OCI-LY7 (cell line): ENCODE measurements at regions not wholly inside any gene's neighbourhood (a gene's known extent, or its start where the extent isn't known, plus 50 kb on each side); places are given as distances from the start of the nearest gene placed in this dataset.

Experiments used
- BruUV-seq: library from RNA; stranded (reverse); fragments of 400-500 nt; replicated peaks from 2 replicates; lab custom pipeline; 2021; lab: Mats Ljungman, UMichigan
- CTCF ChIA-PET: fragments of 300-600 bp; sonication (Branson Sonifier 250); formaldehyde crosslinking; loops from one replicate; lab custom pipeline; 2022; ENCODE audit warnings: antibody characterized with exemption; ENCODE audit not compliant: unreplicated experiment; lab: Charles Lee
- POLR2A ChIA-PET: fragments of 300-600 bp; sonication (Branson Sonifier 250); formaldehyde crosslinking; loops from one replicate; lab custom pipeline; 2022; ENCODE audit warnings: antibody characterized with exemption; lab: Charles Lee
- DNase-seq: peaks from one replicate; pipeline ENCODE4 v3.0.0-alpha.2; 2015; ENCODE audit warnings: low spot score
- H2AFZ ChIP-seq: fragments of 200-600 bp; sonication (generic), shearing (Covaris generic); 2 replicates; pipeline ENCODE4 v1.6.1; 2014; ENCODE audit warnings: mild to moderate bottlenecking, antibody characterized with exemption, low read length, moderate library complexity
- H3K27ac ChIP-seq: fragments of 200-600 bp; sonication (generic); 2 replicates; pipeline ENCODE4 v1.5.1; 2014; ENCODE audit warnings: mixed run types, low read depth, mild to moderate bottlenecking, moderate library complexity, low read length, inconsistent platforms; ENCODE audit not compliant: poor library complexity, severe bottlenecking
- H3K36me3 ChIP-seq: fragments of 200-600 bp; sonication (generic); 2 replicates; pipeline ENCODE4 v1.6.1; 2014; ENCODE audit warnings: mild to moderate bottlenecking, antibody characterized with exemption, low read length, moderate library complexity, mixed read lengths; ENCODE audit not compliant: insufficient read depth
- H3K4me1 ChIP-seq: fragments of 200-600 bp; sonication (generic); 2 replicates; pipeline ENCODE4 v1.5.1; 2014; ENCODE audit warnings: mild to moderate bottlenecking, low read length; ENCODE audit not compliant: insufficient read depth, poor library complexity, severe bottlenecking
- H3K4me2 ChIP-seq: fragments of 200-600 bp; sonication (generic); 2 replicates; pipeline ENCODE4 v1.6.1; 2014; ENCODE audit warnings: mild to moderate bottlenecking, low read length
- H3K4me3 ChIP-seq: fragments of 200-600 bp; sonication (generic); 2 replicates; pipeline ENCODE4 v1.5.1; 2014; ENCODE audit warnings: mild to moderate bottlenecking, low read depth, low read length; ENCODE audit not compliant: poor library complexity, severe bottlenecking
- H3K79me2 ChIP-seq: fragments of 200-600 bp; sonication (generic); 2 replicates; pipeline ENCODE4 v1.6.1; 2016; ENCODE audit warnings: low read depth, mild to moderate bottlenecking, low read length, moderate library complexity, mixed read lengths; ENCODE audit not compliant: insufficient read depth
- H3K9me2 ChIP-seq: fragments of 200-600 bp; sonication (generic); 2 replicates; pipeline ENCODE4 v1.6.1; 2016; ENCODE audit warnings: mild to moderate bottlenecking, low read length, mixed read lengths; ENCODE audit not compliant: insufficient read depth
- H3K9me3 ChIP-seq: fragments of 200-600 bp; sonication (generic); 2 replicates; pipeline ENCODE4 v1.6.1; 2014; ENCODE audit warnings: mild to moderate bottlenecking, mixed run types, low read length, mixed read lengths
- H4K20me1 ChIP-seq: fragments of 200-600 bp; sonication (generic); 2 replicates; pipeline ENCODE4 v1.6.1; 2014; ENCODE audit warnings: mild to moderate bottlenecking, antibody characterized with exemption, low read length, moderate library complexity, mixed read lengths; ENCODE audit not compliant: insufficient read depth
- CTCF ChIP-seq: fragments of 200-600 bp; sonication (generic); conservative IDR thresholded peaks from 2 replicates; pipeline ENCODE4 v1.5.1; 2014; ENCODE audit warnings: mild to moderate bottlenecking, antibody characterized with exemption, low read length, moderate library complexity, mixed read lengths
- EZH2phosphoT487 ChIP-seq: fragments of 200-600 bp; sonication (generic); IDR thresholded peaks from 2 replicates; pipeline ENCODE4 v1.6.1; 2018; ENCODE audit warnings: low read depth, borderline replicate concordance, mild to moderate bottlenecking, mixed run types, antibody characterized with exemption, low read length, moderate library complexity, mixed read lengths
- intact Hi-C: fragments of 100-400 bp; cut with micrococcal nuclease; formaldehyde crosslinking; loops from one replicate; pipeline ENCODE4 v1.10.0; 2022; ENCODE audit not compliant: unreplicated experiment

- no TSS peak for BruUV-seq
- no peaks in the 10 kb centered on the region for H3K79me2 ChIP-seq
- H3K4me3 ChIP-seq: no peak overlapping the region
- CTCF ChIA-PET: no interaction called here
- no peak overlapping the region for H3K27ac ChIP-seq
- POLR2A ChIA-PET: no interaction called here
- H3K36me3 ChIP-seq: no peaks in the 10 kb centered on the region
- no peaks in the 10 kb centered on the region for H3K9me2 ChIP-seq
- intact Hi-C loops: no loop called here
- no peak for TF ChIP-seq EZH2phosphoT487
- no peak for TF ChIP-seq CTCF
- no peaks in the 10 kb centered on the region for H3K9me3 ChIP-seq
- DNase-seq: no peak
- H4K20me1 ChIP-seq: no peaks in the 10 kb centered on the region
- H3K4me2 ChIP-seq: no peak overlapping the region
- peaks cover 9% of the 10 kb centered on the region for H3K4me1 ChIP-seq
- H2AFZ ChIP-seq: no peak overlapping the region
These were observed 53.9 kb upstream of the TAF1B start for GRCh38 chr2:9789371-9789770.

- H3K36me3 ChIP-seq: no peaks in the 10 kb centered on the region
- H3K9me2 ChIP-seq: no peaks in the 10 kb centered on the region
- ChIA-PET CTCF (no interaction called here), POLR2A (interaction anchor here (0.7 to 0.8 kb wide), 2 partner anchors 19 to 262 kb away, joined by 3 read pairs; no protein-coding TSS in a partner anchor)
- intact Hi-C loops: no loop called here
- H3K4me1 ChIP-seq: peaks cover 9% of the 10 kb centered on the region
- H3K9me3 ChIP-seq: no peaks in the 10 kb centered on the region
- no peak overlapping the region for H3K4me3 ChIP-seq
- TF ChIP-seq CTCF: no peak
- no peak for TF ChIP-seq EZH2phosphoT487
- BruUV-seq: no TSS peak
- H4K20me1 ChIP-seq: no peaks in the 10 kb centered on the region
- H3K79me2 ChIP-seq: no peaks in the 10 kb centered on the region
- no peak overlapping the region for H3K4me2 ChIP-seq
- DNase-seq: no peak
- no peak overlapping the region for H2AFZ ChIP-seq
- H3K27ac ChIP-seq: no peak overlapping the region
These were observed 52.5 kb upstream of the TAF1B start for GRCh38 chr2:9790702-9791225.

GRCh38 chr2:9791711-9792110, 51.6 kb upstream of the TAF1B start:
- no peaks in the 10 kb centered on the region for H3K36me3 ChIP-seq
- H3K4me1 ChIP-seq: peaks cover 9% of the 10 kb centered on the region
- H3K27ac ChIP-seq: no peak overlapping the region
- no peaks in the 10 kb centered on the region for H3K9me2 ChIP-seq
- CTCF ChIA-PET: no interaction called here
- no peaks in the 10 kb centered on the region for H4K20me1 ChIP-seq
- no peak for TF ChIP-seq CTCF
- TF ChIP-seq EZH2phosphoT487: no peak
- no peak for DNase-seq
- POLR2A ChIA-PET: no interaction called here
- intact Hi-C loops: no loop called here
- BruUV-seq: no TSS peak
- no peak overlapping the region for H3K4me2 ChIP-seq
- no peaks in the 10 kb centered on the region for H3K9me3 ChIP-seq
- no peak overlapping the region for H3K4me3 ChIP-seq
- H3K79me2 ChIP-seq: no peaks in the 10 kb centered on the region
- no peak overlapping the region for H2AFZ ChIP-seq
